Memory B cell (primary cell): ENCODE measurements at regions not wholly inside any gene's neighbourhood (a gene's known extent, or its start where the extent isn't known, plus 50 kb on each side); places are given as distances from the start of the nearest gene placed in this dataset.

ENCODE experiments used
- ATAC-seq: fragments of 150-1000 bp; cut with Tn5 transposase; 2 replicates; pipeline ENCODE4 v1.10.0; 2021; ENCODE audit warnings: low read depth, mild to moderate bottlenecking, moderate library complexity
- DNase-seq, 2 donors: peaks; one replicate each; pipeline ENCODE4 v3.0.0; 2022; ENCODE audit warnings: low spot score in 2 of 2
- H3K27ac Mint-ChIP-seq: one replicate; pipeline ENCODE4 v1.8.0; 2022; ENCODE audit warnings: mild to moderate bottlenecking, moderate library complexity, mixed read lengths
- H3K27me3 Mint-ChIP-seq: one replicate; pipeline ENCODE4 v1.8.0; 2022; ENCODE audit warnings: mixed read lengths
- H3K36me3 Mint-ChIP-seq: one replicate; pipeline ENCODE4 v1.8.0; 2022; ENCODE audit warnings: mild to moderate bottlenecking, mixed read lengths
- H3K4me1 Mint-ChIP-seq: one replicate; pipeline ENCODE4 v1.8.0; 2022; ENCODE audit warnings: mixed read lengths
- H3K4me3 Mint-ChIP-seq: one replicate; pipeline ENCODE4 v1.8.0; 2022; ENCODE audit warnings: mild to moderate bottlenecking, moderate library complexity, mixed read lengths
- H3K9me3 Mint-ChIP-seq: one replicate; pipeline ENCODE4 v1.8.0; 2022; ENCODE audit warnings: mixed read lengths

DNA sequence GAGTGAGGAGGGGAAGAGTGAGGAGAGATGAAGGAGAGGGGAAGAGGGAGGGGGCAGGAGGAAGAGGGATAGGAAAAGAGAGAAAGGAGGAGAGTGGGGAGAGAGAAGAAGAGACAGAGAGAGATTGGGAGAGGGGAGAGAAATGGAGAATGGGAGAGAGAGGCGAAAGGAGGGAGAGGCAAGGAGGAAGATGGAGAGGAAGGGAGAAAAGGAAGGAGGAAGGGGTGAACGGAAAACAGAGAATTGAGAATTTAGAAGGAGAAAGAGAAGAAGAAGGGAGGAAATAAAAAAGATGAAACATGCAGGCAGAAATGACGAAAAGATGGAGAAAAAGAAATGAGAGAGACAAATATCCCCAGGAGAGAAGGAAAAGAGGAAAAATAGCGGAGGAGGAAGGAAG lies 502.8 kb downstream of the MN1 start:
- no peaks in the 10 kb centered on the region for H3K4me1 Mint-ChIP-seq
- DNase-seq = no peak
- H3K9me3 Mint-ChIP-seq = peaks cover 6% of the 10 kb centered on the region
- peaks cover 23% of the 10 kb centered on the region for H3K27me3 Mint-ChIP-seq
- H3K27ac Mint-ChIP-seq = no peak overlapping the region
- no peak overlapping the region for H3K4me3 Mint-ChIP-seq
- no peak for ATAC-seq
- H3K36me3 Mint-ChIP-seq = peaks cover 3% of the 10 kb centered on the region

DNA sequence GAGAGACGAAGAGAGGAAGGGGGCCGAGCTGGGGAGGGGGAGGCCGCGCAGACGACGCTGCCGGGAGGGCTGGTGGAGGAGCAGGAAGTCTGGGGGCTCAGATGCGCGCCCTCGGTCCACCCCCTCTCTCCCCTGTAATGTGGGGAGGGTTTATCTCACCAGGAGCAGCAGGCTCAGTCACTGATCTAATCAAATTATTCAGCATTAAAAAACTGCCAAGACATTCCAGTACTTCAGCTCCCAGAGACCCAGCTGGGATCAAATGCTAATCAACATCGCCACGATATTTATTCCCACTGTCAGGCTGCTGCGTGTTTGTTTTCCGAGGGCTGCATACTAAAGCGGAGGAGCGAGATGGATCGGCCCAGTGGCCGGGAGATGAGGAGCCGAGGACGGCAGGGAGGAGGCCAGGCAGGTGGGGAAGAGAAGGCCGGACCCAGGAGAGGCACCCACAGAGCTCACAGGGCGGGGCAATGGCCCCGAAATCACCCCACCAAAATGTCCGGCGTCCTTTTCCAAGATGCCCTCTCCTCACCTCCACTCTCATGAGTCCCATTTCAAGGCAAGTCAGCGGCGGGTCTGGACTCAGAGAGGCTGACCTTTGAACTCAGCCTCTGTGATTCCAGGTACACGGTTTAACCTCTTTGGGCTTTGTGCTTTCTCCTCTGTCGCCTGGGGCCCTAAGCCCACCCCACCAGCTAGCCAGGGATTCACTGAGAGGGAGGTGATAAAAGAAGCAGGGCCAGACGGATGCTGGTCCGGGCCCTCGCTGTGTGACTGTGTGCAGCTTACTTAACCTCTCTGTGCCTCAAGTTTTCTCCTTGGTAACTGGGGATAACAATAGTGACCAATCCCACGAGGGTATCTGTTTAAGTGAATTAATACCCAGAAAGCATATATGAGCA lies 502.1 kb downstream of the MN1 start:
- Mint-ChIP-seq H3K4me1 (no peaks in the 10 kb centered on the region), H3K27me3 (peaks cover 23% of the 10 kb centered on the region), H3K27ac (no peak overlapping the region), H3K36me3 (peaks cover 3% of the 10 kb centered on the region), H3K4me3 (no peak overlapping the region), H3K9me3 (peaks cover 11% of the 10 kb centered on the region)
- ATAC-seq (no peak), DNase-seq (no peak)

DNA sequence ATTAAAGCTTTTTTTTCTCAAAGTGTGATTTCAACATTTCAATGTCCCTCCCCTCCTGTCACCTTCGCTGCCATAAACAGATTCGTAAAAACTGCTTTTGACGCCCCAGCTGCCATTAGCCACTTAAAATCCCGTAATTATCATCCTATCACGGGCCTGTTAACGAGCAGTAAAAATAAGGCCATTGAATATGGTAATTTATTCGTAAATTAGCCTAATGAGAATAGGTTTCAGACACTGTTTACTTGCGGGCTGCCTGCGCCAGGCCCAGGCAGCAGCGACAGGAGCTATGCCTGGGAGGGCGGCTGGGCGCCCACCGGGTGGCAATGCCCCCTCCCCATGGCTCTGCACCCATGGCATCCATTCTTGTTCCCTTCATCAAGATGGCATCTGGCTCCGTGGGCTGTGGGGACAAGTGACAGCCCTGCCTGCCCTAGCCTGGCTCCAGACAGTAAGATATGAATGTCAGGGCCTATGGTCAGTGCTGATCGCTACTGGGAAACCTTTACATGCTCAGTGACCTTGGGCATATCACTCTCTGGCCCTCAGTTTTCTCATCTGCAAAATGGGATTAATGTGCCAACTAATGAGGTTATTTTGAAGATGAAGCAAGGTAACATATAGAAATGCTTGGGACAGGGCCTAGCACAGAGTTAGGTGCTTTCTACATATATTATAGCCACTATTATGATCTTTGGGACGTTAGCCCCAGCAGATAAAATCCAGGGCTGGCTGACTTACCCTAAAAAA lies 500.8 kb downstream of the MN1 start:
- Mint-ChIP-seq H3K4me1 (no peaks in the 10 kb centered on the region), H3K27ac (no peak overlapping the region), H3K9me3 (peaks cover 11% of the 10 kb centered on the region), H3K36me3 (peaks cover 3% of the 10 kb centered on the region), H3K27me3 (peaks cover 20% of the 10 kb centered on the region), H3K4me3 (no peak overlapping the region)
- ATAC-seq (no peak), DNase-seq (no peak)

DNA sequence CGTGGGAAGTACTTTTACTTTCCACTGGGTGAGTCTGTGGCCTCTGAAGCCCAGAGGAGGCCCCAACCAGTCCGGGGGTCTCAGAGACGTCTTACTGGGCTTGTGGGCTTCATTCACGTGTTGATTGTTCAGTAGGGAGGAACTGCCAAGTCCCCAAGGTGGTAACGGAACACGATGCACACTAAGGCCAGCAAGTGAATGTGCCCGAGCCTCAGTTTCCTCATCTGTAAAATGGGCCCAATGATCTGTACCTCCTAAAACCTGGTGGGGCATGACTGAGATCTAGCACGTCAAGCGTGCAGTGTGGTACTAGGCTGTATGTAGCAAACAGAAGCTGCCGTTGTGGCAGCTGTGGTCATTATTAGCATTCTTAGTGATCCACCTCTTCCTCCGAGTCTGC lies 499.1 kb downstream of the MN1 start:
- DNase-seq = no peak
- H3K27me3 Mint-ChIP-seq = peaks cover 13% of the 10 kb centered on the region
- H3K27ac Mint-ChIP-seq = no peak overlapping the region
- peaks cover 3% of the 10 kb centered on the region for H3K36me3 Mint-ChIP-seq
- H3K4me1 Mint-ChIP-seq = no peaks in the 10 kb centered on the region
- ATAC-seq = no peak
- H3K4me3 Mint-ChIP-seq = no peak overlapping the region
- peaks cover 11% of the 10 kb centered on the region for H3K9me3 Mint-ChIP-seq

DNA sequence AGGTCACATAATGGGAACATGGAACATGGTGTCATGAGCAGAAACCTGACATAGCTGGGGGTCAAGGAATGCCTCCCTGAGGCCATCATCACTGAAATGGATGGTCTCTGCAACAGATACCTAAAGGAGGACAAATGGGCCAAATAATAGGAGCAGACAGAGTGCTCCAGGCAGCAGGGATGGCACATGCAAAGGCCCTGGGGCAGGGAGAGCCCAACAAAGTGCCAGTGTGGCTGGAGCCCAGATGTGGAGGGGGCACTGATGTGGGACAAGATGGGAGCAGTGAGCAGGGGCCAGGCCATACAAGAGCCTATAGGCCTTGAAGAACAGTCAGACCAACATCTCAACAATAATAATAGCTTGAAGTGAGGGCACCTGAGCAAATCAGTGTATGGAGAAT lies 497.8 kb downstream of the MN1 start:
- Mint-ChIP-seq H3K4me3 (no peak overlapping the region), H3K9me3 (peaks cover 11% of the 10 kb centered on the region), H3K36me3 (peaks cover 3% of the 10 kb centered on the region), H3K27ac (no peak overlapping the region), H3K27me3 (peaks cover 7% of the 10 kb centered on the region), H3K4me1 (no peaks in the 10 kb centered on the region)
- ATAC-seq = no peak
- no peak for DNase-seq

DNA sequence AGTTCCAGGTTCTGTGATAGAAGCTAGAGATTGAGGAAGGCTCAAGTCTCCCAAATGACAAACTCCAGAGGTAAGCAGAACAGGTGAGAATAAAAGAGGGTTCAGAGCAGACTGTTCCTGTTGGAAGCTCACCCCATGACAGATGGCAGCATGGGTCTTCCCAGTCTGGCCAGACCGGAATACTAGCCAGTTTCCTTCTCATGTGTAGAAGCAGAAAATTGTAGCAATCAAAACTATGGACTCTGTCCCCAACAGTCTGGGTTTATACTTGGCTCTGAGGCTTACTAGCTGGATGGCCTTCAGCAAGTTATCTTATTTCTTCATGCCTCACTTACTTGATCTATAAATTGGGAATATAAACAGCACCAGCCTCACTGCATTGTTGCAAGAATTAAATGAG lies 494.8 kb downstream of the MN1 start:
- Mint-ChIP-seq H3K9me3 (peaks cover 12% of the 10 kb centered on the region), H3K36me3 (no peaks in the 10 kb centered on the region), H3K4me3 (no peak overlapping the region), H3K4me1 (no peaks in the 10 kb centered on the region), H3K27me3 (peaks cover 6% of the 10 kb centered on the region), H3K27ac (no peak overlapping the region)
- DNase-seq (no peak), ATAC-seq (no peak)

DNA sequence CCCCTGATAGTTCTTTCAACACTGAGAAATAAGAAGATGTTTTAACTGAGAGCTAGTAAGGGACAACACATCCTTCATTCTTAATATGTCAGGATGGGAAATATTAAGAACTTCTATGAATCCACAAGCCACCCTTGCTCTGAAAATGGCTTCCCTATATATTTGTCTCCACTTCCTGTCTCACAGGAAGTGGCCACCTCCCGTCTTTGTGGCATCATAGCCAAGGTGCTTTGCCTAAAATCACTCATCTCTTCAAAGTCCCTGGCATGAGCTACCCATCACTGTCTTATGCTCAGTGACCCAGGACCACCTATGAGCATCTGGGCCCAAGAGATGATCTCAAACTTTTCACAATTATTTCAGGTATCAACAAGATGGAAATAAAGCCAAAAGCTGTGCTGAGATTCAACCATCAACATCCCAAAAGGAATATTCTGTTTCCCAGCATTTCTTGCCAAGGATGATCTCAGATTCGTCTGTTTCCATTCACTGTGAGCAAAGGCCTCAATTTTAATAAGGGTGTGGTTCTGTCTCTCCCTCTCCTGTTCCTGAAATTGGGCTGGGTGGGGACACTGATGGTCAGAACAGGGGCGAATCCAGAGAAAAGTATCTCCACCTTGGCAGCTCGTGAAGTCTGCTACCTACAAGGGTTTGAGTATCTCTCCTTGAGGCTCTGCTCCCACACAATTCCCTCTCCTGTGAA lies 493.9 kb downstream of the MN1 start:
- Mint-ChIP-seq H3K4me1 (no peaks in the 10 kb centered on the region), H3K9me3 (peaks cover 12% of the 10 kb centered on the region), H3K36me3 (no peaks in the 10 kb centered on the region), H3K27ac (no peak overlapping the region), H3K4me3 (no peak overlapping the region), H3K27me3 (peaks cover 6% of the 10 kb centered on the region)
- DNase-seq (no peak), ATAC-seq (no peak)

DNA sequence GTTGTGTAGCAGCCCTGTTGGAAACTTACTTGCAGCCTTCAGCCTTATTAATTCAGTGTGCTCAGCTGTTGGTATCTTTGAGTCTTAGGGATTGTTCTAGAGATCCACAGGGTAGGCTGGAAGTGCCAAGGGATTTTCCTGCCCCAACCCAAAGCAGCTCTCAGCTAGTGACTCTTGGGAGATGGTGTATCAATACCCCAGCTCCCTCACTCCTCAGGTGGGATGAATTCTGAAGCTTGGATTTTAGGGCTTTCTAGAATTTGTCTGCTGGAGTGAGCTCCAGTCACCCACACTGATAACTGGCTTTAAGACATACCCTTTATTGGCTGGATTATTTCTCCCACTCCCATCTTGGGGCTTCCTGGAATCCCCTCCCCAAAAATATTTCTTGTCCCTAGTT lies 493.0 kb downstream of the MN1 start:
- H3K4me3 Mint-ChIP-seq = no peak overlapping the region
- peaks cover 12% of the 10 kb centered on the region for H3K9me3 Mint-ChIP-seq
- H3K27ac Mint-ChIP-seq = no peak overlapping the region
- no peaks in the 10 kb centered on the region for H3K36me3 Mint-ChIP-seq
- DNase-seq = no peak
- no peaks in the 10 kb centered on the region for H3K4me1 Mint-ChIP-seq
- ATAC-seq = no peak
- H3K27me3 Mint-ChIP-seq = peaks cover 6% of the 10 kb centered on the region

DNA sequence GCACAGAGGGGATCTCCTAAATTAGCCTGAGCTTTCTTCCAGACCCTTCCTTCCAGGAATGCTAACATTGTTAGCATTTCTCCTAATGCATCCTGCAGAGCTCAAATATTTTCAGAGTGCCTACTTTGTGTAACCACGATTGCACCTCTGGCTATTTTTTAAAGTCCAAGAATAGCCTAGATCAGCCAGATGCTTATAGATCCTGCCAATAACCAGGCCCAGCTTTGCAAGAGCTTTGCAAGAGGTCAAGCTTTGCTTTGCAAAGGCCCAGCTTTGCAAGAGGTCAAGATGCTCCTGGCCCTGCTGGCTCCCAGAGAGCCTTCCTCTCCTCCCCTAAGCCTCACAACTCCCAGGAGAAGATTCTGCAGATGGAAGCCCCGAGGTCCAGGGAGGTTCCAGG lies 491.9 kb downstream of the MN1 start:
- Mint-ChIP-seq H3K4me1 (no peaks in the 10 kb centered on the region), H3K36me3 (no peaks in the 10 kb centered on the region), H3K4me3 (no peak overlapping the region), H3K9me3 (peaks cover 5% of the 10 kb centered on the region), H3K27ac (no peak overlapping the region), H3K27me3 (peaks cover 4% of the 10 kb centered on the region)
- ATAC-seq = no peak
- DNase-seq = no peak

DNA sequence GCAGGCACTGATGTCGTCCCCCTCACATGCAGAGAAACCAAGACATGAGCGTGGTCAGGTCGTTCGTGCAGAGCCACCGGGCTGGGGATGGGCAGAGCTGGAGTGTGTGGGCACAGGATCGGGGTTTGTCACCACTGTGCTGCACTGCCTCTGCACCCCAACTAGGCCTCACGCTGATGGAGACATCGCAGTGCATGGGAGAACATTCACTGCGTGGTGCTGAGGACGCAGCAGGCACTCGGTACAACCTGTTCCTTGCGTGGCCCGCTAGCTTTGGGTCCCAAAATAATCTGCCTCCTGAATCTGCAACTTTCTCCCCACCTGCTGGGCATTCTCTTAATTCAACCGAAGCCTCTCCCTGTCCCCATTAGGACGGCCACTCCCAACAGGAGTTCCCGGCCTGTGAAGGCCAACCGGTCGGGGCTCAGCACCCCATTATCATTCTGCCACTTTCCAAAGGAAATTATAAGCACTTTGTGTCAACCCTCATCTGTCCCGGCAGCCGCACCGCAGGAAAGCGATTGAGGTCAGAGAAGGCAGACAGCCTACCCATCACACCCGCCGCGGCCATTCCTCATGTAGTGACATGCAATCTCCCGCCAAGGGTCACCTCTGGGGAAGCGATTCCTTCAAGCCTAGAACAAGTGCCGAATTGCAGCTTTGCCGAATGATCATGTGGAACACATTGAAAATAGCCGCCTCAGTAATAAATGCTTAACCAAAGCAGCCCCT lies 490.4 kb downstream of the MN1 start:
- H3K4me1 Mint-ChIP-seq = no peaks in the 10 kb centered on the region
- peaks cover 2% of the 10 kb centered on the region for H3K36me3 Mint-ChIP-seq
- H3K27ac Mint-ChIP-seq = no peak overlapping the region
- peaks cover 8% of the 10 kb centered on the region for H3K9me3 Mint-ChIP-seq
- ATAC-seq (no peak), DNase-seq (no peak)
- H3K27me3 Mint-ChIP-seq = peaks cover 11% of the 10 kb centered on the region
- no peak overlapping the region for H3K4me3 Mint-ChIP-seq

DNA sequence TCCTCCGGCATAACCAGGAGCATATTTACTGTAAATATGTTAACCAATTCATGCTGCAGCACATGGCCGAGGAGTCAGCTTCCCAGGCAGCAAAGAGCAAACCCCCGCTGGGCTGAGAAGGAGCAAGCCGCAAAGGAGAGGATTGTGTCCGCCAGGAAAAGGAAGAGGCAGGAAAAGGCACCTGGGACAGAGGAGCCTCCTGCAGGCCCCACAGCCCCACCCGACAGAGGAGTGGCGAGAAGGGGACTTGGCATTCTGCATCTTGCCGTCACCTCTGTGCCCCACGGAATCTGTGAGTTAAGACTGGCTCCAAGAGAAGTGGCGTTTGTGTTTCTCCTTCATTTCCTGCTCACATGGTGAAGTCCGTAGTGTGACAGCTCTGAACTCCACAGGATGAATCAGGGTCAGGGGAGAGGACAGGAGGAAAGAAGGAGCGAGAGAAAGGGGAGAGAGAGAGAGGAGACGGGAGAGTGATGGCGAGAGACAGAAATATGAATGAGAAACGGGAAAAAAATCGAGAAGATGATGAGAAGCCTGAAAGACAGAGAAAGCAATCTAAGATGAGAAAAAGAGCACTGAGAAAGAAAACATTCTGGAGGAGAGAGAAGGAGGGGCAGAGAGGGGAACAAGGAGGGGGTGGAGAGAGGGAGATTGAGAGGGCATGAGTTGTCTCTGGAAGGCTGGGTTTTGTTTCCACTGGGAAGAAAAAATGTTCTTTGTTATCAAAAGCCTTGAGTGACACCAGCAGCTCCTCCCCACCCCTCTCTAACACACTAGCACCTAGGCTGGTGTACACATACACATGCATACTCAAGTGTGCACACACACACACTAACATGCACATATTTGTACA lies 489.6 kb downstream of the MN1 start:
- ATAC-seq (no peak), DNase-seq (no peak)
- Mint-ChIP-seq H3K27me3 (peaks cover 16% of the 10 kb centered on the region), H3K9me3 (peaks cover 9% of the 10 kb centered on the region), H3K4me3 (no peak overlapping the region), H3K27ac (no peak overlapping the region), H3K4me1 (no peaks in the 10 kb centered on the region), H3K36me3 (peaks cover 2% of the 10 kb centered on the region)

DNA sequence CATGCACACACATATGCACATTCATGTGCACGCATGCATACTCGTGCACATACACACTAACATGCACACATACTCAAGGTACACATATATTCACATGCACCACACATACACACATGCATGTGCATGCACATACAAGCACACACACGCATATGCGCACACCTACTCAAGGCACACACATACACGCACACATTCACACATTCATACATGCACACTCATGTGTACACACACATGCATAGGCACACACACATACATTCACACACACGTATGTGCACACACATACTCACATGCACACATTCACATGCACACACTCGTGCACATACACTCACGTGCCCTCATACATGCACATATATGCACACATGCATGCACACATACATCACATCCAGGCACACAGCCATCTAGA lies 489.0 kb downstream of the MN1 start:
- H3K4me1 Mint-ChIP-seq = no peaks in the 10 kb centered on the region
- ATAC-seq = no peak

More for the DNA sequence above, 489.0 kb downstream of the MN1 start:
- H3K4me3 Mint-ChIP-seq = no peak overlapping the region
- H3K9me3 Mint-ChIP-seq = peaks cover 9% of the 10 kb centered on the region
- no peak for DNase-seq
- peaks cover 2% of the 10 kb centered on the region for H3K36me3 Mint-ChIP-seq
- no peak overlapping the region for H3K27ac Mint-ChIP-seq
- peaks cover 18% of the 10 kb centered on the region for H3K27me3 Mint-ChIP-seq
